Neural cell (in vitro differentiated cells): ENCODE measurements at regions not wholly inside any gene's neighbourhood (a gene's known extent, or its start where the extent isn't known, plus 50 kb on each side); places are given as distances from the start of the nearest gene placed in this dataset.
"Not testable (repeated sequence)": the region's sequence is repeated elsewhere in the genome, so short reads cannot be mapped to it uniquely, and the experiment has no call there.

Experiments used
- H2AFZ ChIP-seq: fragments of 200-600, 300-800 bp; sonication (generic), shearing (Covaris generic); 2 replicates; pipeline ENCODE4 v1.6.0; 2014; ENCODE audit warnings: low read depth, mild to moderate bottlenecking, antibody characterized with exemption, low read length, moderate library complexity
- H3F3A ChIP-seq: fragments of 200-600 bp; shearing (Covaris generic); 2 replicates; pipeline ENCODE4 v1.6.1; 2016; ENCODE audit warnings: mild to moderate bottlenecking, moderate library complexity, mixed read lengths, antibody characterized with exemption, low read length; ENCODE audit not compliant: insufficient read depth, poor library complexity, severe bottlenecking
- H3K27ac ChIP-seq: fragments of 200-600, 300-800 bp; sonication (generic), shearing (Covaris generic); 2 replicates; pipeline ENCODE4 v1.5.1; 2014; ENCODE audit warnings: mild to moderate bottlenecking, low read length, moderate library complexity
- H3K27me3 ChIP-seq: fragments of 300-800, 200-600 bp; sonication (generic), shearing (Covaris generic); 2 replicates; pipeline ENCODE4 v1.6.0; 2014; ENCODE audit warnings: mild to moderate bottlenecking, low read depth, low read length, moderate library complexity; ENCODE audit not compliant: insufficient read depth
- H3K36me3 ChIP-seq: fragments of 300-800, 200-600 bp; sonication (generic), shearing (Covaris generic); 2 replicates; pipeline ENCODE4 v1.5.1; 2014; ENCODE audit warnings: mild to moderate bottlenecking, antibody characterized with exemption, low read length, moderate library complexity; ENCODE audit not compliant: insufficient read depth
- H3K4me2 ChIP-seq: fragments of 300-800, 200-600 bp; sonication (generic), shearing (Covaris generic); 2 replicates; pipeline ENCODE4 v1.6.0; 2014; ENCODE audit warnings: mild to moderate bottlenecking, low read length
- H3K4me3 ChIP-seq: fragments of 300-800, 200-600 bp; sonication (generic), shearing (Covaris generic); 2 replicates; pipeline ENCODE4 v1.5.1; 2014; ENCODE audit warnings: mild to moderate bottlenecking, low read length, moderate library complexity
- H3K79me2 ChIP-seq: fragments of 200-600 bp; shearing (Covaris generic); replicated peaks from 2 replicates; pipeline ENCODE4 v1.6.0; 2014; ENCODE audit warnings: mild to moderate bottlenecking, low read length, moderate library complexity; ENCODE audit not compliant: insufficient read depth
- H3K9ac ChIP-seq: fragments of 300-800, 200-600 bp; sonication (generic), shearing (Covaris generic); 2 replicates; pipeline ENCODE4 v1.6.1; 2016; ENCODE audit warnings: mild to moderate bottlenecking, low read length, mixed read lengths
- H3K9me2 ChIP-seq: fragments of 200-600 bp; shearing (Covaris generic); 2 replicates; pipeline ENCODE4 v1.6.1; 2016; ENCODE audit warnings: mild to moderate bottlenecking, low read length, mixed read lengths; ENCODE audit not compliant: insufficient read depth
- H3K9me3 ChIP-seq: fragments of 200-600, 300-800 bp; sonication (generic), shearing (Covaris generic); 2 replicates; pipeline ENCODE4 v1.6.1; 2016; ENCODE audit warnings: mild to moderate bottlenecking, mixed run types, low read length, moderate library complexity, mixed read lengths
- H4K20me1 ChIP-seq: fragments of 200-600 bp; shearing (Covaris generic); 2 replicates; pipeline ENCODE4 v1.6.1; 2016; ENCODE audit warnings: mild to moderate bottlenecking, mixed run types; ENCODE audit not compliant: insufficient read depth
- CTCF ChIP-seq: fragments of 450-650 bp; IDR thresholded peaks from 2 replicates; pipeline ENCODE4 v1.5.1; 2014; ENCODE audit warnings: antibody characterized with exemption, mild to moderate bottlenecking, moderate library complexity; ENCODE audit not compliant: poor library complexity, severe bottlenecking
- EP300 ChIP-seq: fragments of 450-650 bp; conservative IDR thresholded peaks from 2 replicates; pipeline ENCODE4 v1.6.1; 2014; ENCODE audit warnings: antibody characterized with exemption, mild to moderate bottlenecking, moderate library complexity; ENCODE audit not compliant: poor library complexity, severe bottlenecking
- MXI1 ChIP-seq: fragments of 450-650 bp; conservative IDR thresholded peaks from 2 replicates; pipeline ENCODE4 v1.6.1; 2014; ENCODE audit warnings: antibody characterized with exemption, mild to moderate bottlenecking; ENCODE audit not compliant: poor library complexity, severe bottlenecking
- POLR2AphosphoS5 ChIP-seq: IDR thresholded peaks from 2 replicates; pipeline ENCODE4 v1.6.1; 2012
- RAD21 ChIP-seq: fragments of 450-650 bp; conservative IDR thresholded peaks from 2 replicates; pipeline ENCODE4 v1.6.1; 2014; ENCODE audit warnings: antibody characterized with exemption, mild to moderate bottlenecking, moderate library complexity
- SMC3 ChIP-seq: fragments of 450-650 bp; conservative IDR thresholded peaks from 2 replicates; pipeline ENCODE4 v1.6.1; 2014; ENCODE audit warnings: antibody characterized with exemption, mild to moderate bottlenecking, moderate library complexity; ENCODE audit not compliant: poor library complexity
- TAF1 ChIP-seq: IDR thresholded peaks from 2 replicates; pipeline ENCODE4 v1.6.1; 2012; ENCODE audit warnings: low read depth

DNA sequence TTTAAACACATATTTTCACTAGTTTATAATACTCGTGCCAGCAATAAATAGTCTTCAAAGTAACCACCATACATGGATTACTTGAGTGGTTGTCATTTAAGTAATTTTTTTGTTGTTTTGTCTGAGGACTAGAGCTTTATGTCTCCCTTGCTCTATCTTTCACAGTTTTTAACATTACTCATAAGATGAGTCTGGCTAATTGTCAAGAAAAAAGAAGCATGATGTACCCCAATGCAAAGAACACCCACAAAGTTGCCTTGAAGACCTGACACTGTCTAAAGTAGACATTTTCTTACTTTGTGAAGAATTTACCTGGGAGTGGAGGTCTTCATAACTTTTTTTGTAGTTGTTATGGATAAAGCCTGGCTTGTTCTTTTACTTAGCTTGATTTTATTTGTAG, 210.4 kb upstream of the BRINP3 start:
- no peak overlapping the region for H3K9ac ChIP-seq

DNA sequence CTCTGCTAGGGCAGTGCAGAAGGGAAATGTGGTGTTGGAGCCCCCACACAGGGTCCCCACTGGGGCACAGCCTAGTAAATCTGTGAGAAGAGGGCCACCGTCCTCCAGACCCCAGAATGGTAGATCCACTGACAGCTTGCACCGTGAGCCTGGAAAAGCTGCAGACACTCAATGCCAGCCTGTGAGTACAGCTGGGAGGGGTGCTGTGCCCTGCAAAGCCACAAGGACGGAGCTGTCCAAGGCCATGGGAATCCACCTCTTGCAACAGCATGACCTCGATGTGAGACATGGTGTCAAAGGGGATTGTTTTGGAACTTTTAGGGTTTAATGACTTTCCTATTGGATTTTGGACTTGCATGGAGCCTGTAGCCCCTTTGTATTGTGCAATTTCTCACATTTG, 220.8 kb upstream of the BRINP3 start:
- not testable (repeated sequence) for H4K20me1 ChIP-seq, H3K9ac ChIP-seq, H3K4me3 ChIP-seq, H3K79me2 ChIP-seq, H3K4me2 ChIP-seq, H3K36me3 ChIP-seq, H2AFZ ChIP-seq, H3F3A ChIP-seq, H3K9me2 ChIP-seq, H3K27ac ChIP-seq, H3K27me3 ChIP-seq, H3K9me3 ChIP-seq

More for the DNA sequence above, 210.4 kb upstream of the BRINP3 start:
- Histone ChIP-seq H3K4me2 (no peak overlapping the region), H3K9me3 (no peaks in the 10 kb centered on the region), H3K9me2 (no peaks in the 10 kb centered on the region), H3K27ac (no peak overlapping the region), H2AFZ (no peak overlapping the region), H3K27me3 (no peaks in the 10 kb centered on the region), H3K36me3 (no peaks in the 10 kb centered on the region), H3K79me2 (no peaks in the 10 kb centered on the region), H3K4me3 (no peak overlapping the region), H3F3A (no peaks in the 10 kb centered on the region), H4K20me1 (no peaks in the 10 kb centered on the region)
- no peak for TF ChIP-seq CTCF

DNA sequence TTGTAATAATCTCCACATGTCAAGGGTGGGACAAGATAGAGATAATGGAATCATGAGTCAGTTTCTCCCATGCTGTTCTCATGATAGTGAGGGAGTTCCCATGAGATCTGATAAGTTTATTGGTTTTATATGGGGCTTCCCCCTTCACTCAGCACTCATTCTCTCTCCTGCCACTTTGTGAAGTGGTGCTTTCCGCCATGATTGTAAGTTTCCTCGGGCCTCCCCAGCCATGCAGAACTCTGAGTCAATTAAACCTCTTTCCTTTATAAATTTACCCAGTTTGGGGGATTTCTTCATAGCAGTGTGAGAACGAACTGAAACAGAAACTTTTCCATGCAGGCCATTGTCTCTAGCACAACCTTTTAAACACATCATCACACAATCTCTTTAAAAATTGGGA, 221.5 kb upstream of the BRINP3 start:
- no peaks in the 10 kb centered on the region for H3K27me3 ChIP-seq
- no peak overlapping the region for H2AFZ ChIP-seq
- H3K4me2 ChIP-seq, result no peak overlapping the region
- no peaks in the 10 kb centered on the region for H3K36me3 ChIP-seq
- TF ChIP-seq POLR2AphosphoS5 (no peak), RAD21 (no peak), TAF1 (no peak), EP300 (no peak), SMC3 (no peak), CTCF (no peak), MXI1 (no peak)
- no peaks in the 10 kb centered on the region for H3K79me2 ChIP-seq
- H3K9ac ChIP-seq, result no peak overlapping the region
- H3K4me3 ChIP-seq, result no peak overlapping the region
- no peaks in the 10 kb centered on the region for H3K9me2 ChIP-seq
- no peaks in the 10 kb centered on the region for H3K9me3 ChIP-seq
- no peaks in the 10 kb centered on the region for H4K20me1 ChIP-seq
- no peak overlapping the region for H3K27ac ChIP-seq
- no peaks in the 10 kb centered on the region for H3F3A ChIP-seq
